CD4-positive, alpha-beta T cell (primary cell): ENCODE measurements at regions not wholly inside any gene's neighbourhood (a gene's known extent, or its start where the extent isn't known, plus 50 kb on each side); places are given as distances from the start of the nearest gene placed in this dataset.

ENCODE experiments used
- ATAC-seq: fragments of 200-7000 bp; cut with Tn5 transposase; one replicate; pipeline ENCODE4 v1.10.0; 2022; ENCODE audit warnings: mild to moderate bottlenecking; ENCODE audit not compliant: poor library complexity
- CTCF ChIA-PET: fragments of 350-600 bp; sonication (Branson Sonifier 250); formaldehyde crosslinking; loops from one replicate; lab custom pipeline; 2021; ENCODE audit warnings: antibody characterized with exemption, inconsistent platforms; lab: Charles Lee
- POLR2A ChIA-PET: fragments of 350-600 bp; sonication (Branson Sonifier 250); formaldehyde crosslinking; loops from one replicate; lab custom pipeline; 2021; ENCODE audit warnings: antibody characterized with exemption, inconsistent platforms; lab: Charles Lee
- DNase-seq, 14 experiments: peaks; one replicate each; pipeline ENCODE4 v3.0.0-alpha.2; 2013 to 2020; ENCODE audit warnings: mixed read lengths in 2 of 14
- H3K27ac ChIP-seq, 2 donors: one replicate each; pipeline versions ENCODE4 v1.5.1 to v1.7.0; 2013; ENCODE audit warnings: low read length in 2 of 2, low read depth in 1 of 2, mild to moderate bottlenecking in 1 of 2
- H3K27me3 ChIP-seq, 2 experiments: 1 replicate in 1 of 2; 2 replicates in 1 of 2; pipeline versions ENCODE4 v1.6.1 to v1.7.0; 2013; ENCODE audit warnings: low read length in 2 of 2, control low read depth in 1 of 2, mild to moderate bottlenecking in 1 of 2, moderate library complexity in 1 of 2; ENCODE audit not compliant: insufficient read depth in 2 of 2, control insufficient read depth in 1 of 2
- H3K36me3 ChIP-seq: one replicate; pipeline ENCODE4 v1.6.1; 2013; ENCODE audit warnings: low read length, control low read depth; ENCODE audit not compliant: insufficient read depth
- H3K4me1 ChIP-seq: one replicate; pipeline ENCODE4 v1.6.1; 2013; ENCODE audit warnings: low read length, control low read depth; ENCODE audit not compliant: insufficient read depth
- H3K4me3 ChIP-seq: one replicate; pipeline ENCODE4 v1.5.1; 2013; ENCODE audit warnings: mild to moderate bottlenecking, low read length, moderate library complexity
- H3K9me3 ChIP-seq, 2 experiments: 1 replicate in 1 of 2; 2 replicates in 1 of 2; pipeline versions ENCODE4 v1.6.1 to v1.7.0; 2013; ENCODE audit warnings: low read length in 2 of 2, mild to moderate bottlenecking in 2 of 2, control low read depth in 1 of 2, moderate library complexity in 1 of 2; ENCODE audit not compliant: control insufficient read depth in 1 of 2, insufficient read depth in 1 of 2
- H3K27ac Mint-ChIP-seq: one replicate; pipeline ENCODE4 v1.8.0; 2020; ENCODE audit warnings: mixed read lengths
- H3K27me3 Mint-ChIP-seq: one replicate; pipeline ENCODE4 v1.8.0; 2021; ENCODE audit warnings: mixed read lengths
- H3K36me3 Mint-ChIP-seq: one replicate; pipeline ENCODE4 v1.8.0; 2021; ENCODE audit warnings: low read depth, mixed read lengths
- H3K4me1 Mint-ChIP-seq: one replicate; pipeline ENCODE4 v1.8.0; 2021; ENCODE audit warnings: low read depth, mixed read lengths
- H3K4me3 Mint-ChIP-seq: one replicate; pipeline ENCODE4 v1.8.0; 2020; ENCODE audit warnings: mild to moderate bottlenecking, mixed read lengths
- H3K9me3 Mint-ChIP-seq: one replicate; pipeline ENCODE4 v1.8.0; 2020; ENCODE audit warnings: mixed read lengths
- intact Hi-C, 2 experiments: fragments of 100-400 bp; cut with DNase I in 1 of 2; cut with micrococcal nuclease in 1 of 2; formaldehyde crosslinking; loops; one replicate each; pipeline versions ENCODE4 v1.15.1 to v1.9.0; 2023 to 2025; cut with DNase I, micrococcal nuclease
- TF ChIP-seq, protein P1 (sequence below): fragments of 200-600 bp; IDR thresholded peaks from one replicate; pipeline ENCODE4 v1.8.0; 2022; ENCODE audit warnings: antibody characterized with exemption, mild to moderate bottlenecking

DNA sequence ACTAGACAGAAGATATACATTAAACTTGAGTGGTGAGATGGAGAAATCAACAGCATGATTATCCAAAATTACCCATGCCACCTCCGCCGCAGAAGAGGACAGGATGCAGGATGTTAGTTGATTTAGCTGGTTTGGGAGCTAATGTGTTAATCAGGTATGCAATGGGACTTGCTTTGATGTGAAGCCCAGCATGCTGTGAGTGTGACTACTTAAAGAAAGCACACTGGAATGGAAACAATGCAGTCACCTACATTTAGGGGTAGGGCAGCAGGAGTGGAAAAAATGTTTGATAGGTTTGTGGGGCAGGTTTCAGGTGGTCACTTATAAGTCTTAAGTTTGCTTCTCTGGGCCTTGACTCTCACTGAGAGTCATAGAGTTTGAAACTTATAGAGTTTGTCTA is 170.0 kb upstream of the DAAM1 start:
- no peak for DNase-seq
- ATAC-seq, result no peak
- H3K27me3 ChIP-seq, result peaks cover 0 to 4% of the 10 kb centered on the region in 2 experiments
- no peak overlapping the region for H3K4me3 Mint-ChIP-seq
- no peak overlapping the region for H3K27ac Mint-ChIP-seq
- no peak overlapping the region for H3K4me3 ChIP-seq
- no peak overlapping the region for H3K27ac ChIP-seq
- ChIA-PET POLR2A (no interaction called here), CTCF (interaction anchor here (0.8 kb wide), 1 partner anchor 517 kb away, joined by 4 read pairs; no protein-coding TSS in a partner anchor)
- H3K27me3 Mint-ChIP-seq, result no peaks in the 10 kb centered on the region
- H3K4me1 Mint-ChIP-seq, result no peaks in the 10 kb centered on the region
- intact Hi-C loops, result no loop called here
- no peaks in the 10 kb centered on the region for H3K9me3 Mint-ChIP-seq
- no peaks in the 10 kb centered on the region for H3K36me3 Mint-ChIP-seq
- H3K4me1 ChIP-seq, result no peaks in the 10 kb centered on the region
- peaks cover 0 to 20% of the 10 kb centered on the region in 2 experiments for H3K9me3 ChIP-seq
- no peaks in the 10 kb centered on the region for H3K36me3 ChIP-seq
- TF ChIP-seq, protein P1, sequence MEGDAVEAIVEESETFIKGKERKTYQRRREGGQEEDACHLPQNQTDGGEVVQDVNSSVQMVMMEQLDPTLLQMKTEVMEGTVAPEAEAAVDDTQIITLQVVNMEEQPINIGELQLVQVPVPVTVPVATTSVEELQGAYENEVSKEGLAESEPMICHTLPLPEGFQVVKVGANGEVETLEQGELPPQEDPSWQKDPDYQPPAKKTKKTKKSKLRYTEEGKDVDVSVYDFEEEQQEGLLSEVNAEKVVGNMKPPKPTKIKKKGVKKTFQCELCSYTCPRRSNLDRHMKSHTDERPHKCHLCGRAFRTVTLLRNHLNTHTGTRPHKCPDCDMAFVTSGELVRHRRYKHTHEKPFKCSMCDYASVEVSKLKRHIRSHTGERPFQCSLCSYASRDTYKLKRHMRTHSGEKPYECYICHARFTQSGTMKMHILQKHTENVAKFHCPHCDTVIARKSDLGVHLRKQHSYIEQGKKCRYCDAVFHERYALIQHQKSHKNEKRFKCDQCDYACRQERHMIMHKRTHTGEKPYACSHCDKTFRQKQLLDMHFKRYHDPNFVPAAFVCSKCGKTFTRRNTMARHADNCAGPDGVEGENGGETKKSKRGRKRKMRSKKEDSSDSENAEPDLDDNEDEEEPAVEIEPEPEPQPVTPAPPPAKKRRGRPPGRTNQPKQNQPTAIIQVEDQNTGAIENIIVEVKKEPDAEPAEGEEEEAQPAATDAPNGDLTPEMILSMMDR, result no peak

DNA sequence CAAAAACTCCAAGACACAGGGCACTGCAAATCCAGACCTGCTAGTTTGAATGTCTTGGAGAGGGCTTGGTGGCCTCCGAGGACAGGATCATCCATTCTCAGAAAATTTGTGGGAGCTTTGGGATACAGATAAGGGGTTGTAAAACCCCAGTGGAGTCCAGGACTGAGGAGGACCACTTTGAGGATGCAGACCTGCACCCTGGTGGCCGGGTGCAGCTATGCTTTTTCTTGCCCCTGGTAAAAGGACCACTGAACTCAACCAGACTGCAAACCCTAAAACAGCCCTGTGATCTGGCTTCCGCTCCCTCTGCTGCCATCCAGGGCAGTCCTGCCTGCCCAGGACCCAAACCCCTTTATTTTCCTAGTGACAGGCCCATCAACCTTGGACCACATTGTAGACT is 169.5 kb upstream of the DAAM1 start:
- no peaks in the 10 kb centered on the region for H3K36me3 Mint-ChIP-seq
- Histone ChIP-seq H3K9me3 (peaks cover 0 to 17% of the 10 kb centered on the region in 2 experiments), H3K4me3 (no peak overlapping the region), H3K36me3 (no peaks in the 10 kb centered on the region), H3K27ac (no peak overlapping the region), H3K27me3 (peaks cover 0 to 4% of the 10 kb centered on the region in 2 experiments), H3K4me1 (no peaks in the 10 kb centered on the region)
- H3K27me3 Mint-ChIP-seq, result no peaks in the 10 kb centered on the region
- intact Hi-C loops, result no loop called here
- ChIA-PET CTCF (interaction anchor here (0.8 kb wide), 1 partner anchor 518 kb away, joined by 4 read pairs; no protein-coding TSS in a partner anchor), POLR2A (no interaction called here)
- DNase-seq, result no peak
- no peak overlapping the region for H3K4me3 Mint-ChIP-seq
- no peaks in the 10 kb centered on the region for H3K9me3 Mint-ChIP-seq
- no peak for ATAC-seq
- H3K4me1 Mint-ChIP-seq, result no peaks in the 10 kb centered on the region
- TF ChIP-seq, protein P1, result no peak
- H3K27ac Mint-ChIP-seq, result no peak overlapping the region

DNA sequence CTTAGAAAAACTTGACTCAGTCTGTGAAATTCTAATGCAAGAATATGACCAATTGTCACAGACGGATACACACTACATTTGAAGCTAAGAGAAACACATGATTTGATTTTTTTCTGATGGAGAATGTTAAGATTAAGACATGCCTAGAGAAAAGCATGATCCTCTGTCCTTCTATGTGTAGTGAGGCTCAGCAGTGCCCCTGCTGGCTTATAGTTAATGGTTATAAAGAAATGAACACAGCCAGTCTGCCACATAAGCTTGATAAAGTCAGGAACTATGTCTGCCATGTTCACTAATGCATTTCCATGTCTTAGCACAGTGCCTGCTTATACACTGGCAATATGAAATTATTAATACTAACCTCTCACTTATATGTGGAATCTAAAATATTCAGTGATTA is 168.1 kb upstream of the DAAM1 start:
- ChIA-PET CTCF (no interaction called here), POLR2A (no interaction called here)
- Histone ChIP-seq H3K27ac (no peak overlapping the region), H3K36me3 (no peaks in the 10 kb centered on the region), H3K4me3 (no peak overlapping the region), H3K9me3 (peaks cover 0 to 6% of the 10 kb centered on the region in 2 experiments), H3K4me1 (no peaks in the 10 kb centered on the region), H3K27me3 (no peaks in the 10 kb centered on the region)
- no peaks in the 10 kb centered on the region for H3K9me3 Mint-ChIP-seq
- DNase-seq (peak in 1 of 14 experiments; percentile 6), ATAC-seq (no peak)
- peaks cover 4% of the 10 kb centered on the region for H3K27me3 Mint-ChIP-seq
- no peaks in the 10 kb centered on the region for H3K4me1 Mint-ChIP-seq
- TF ChIP-seq, protein P1, result peak; percentile 26
- no peaks in the 10 kb centered on the region for H3K36me3 Mint-ChIP-seq
- no peak overlapping the region for H3K27ac Mint-ChIP-seq
- intact Hi-C loops, result loop anchor here in 1 of 2 experiments (10.0 kb wide), 1 partner anchor 376 kb away; no protein-coding TSS in a partner anchor
- no peak overlapping the region for H3K4me3 Mint-ChIP-seq
